SK-N-SH treated with all-trans-retinoic acid at 6 μM for 48 hours (cell line): ENCODE measurements at regions not wholly inside any gene's neighbourhood (a gene's known extent, or its start where the extent isn't known, plus 50 kb on each side); places are given as distances from the start of the nearest gene placed in this dataset.

Source experiments
- ATAC-seq: fragments of 200-7000 bp; cut with Tn5 transposase; 3 replicates; pipeline ENCODE4 v1.9.1; 2020; ENCODE audit warnings: mild to moderate bottlenecking, moderate library complexity
- ARNTL ChIP-seq: fragments of 450-650 bp; formaldehyde crosslinking; IDR thresholded peaks from 2 replicates; pipeline ENCODE4 v1.5.0; 2020; ENCODE audit warnings: low read depth, mild to moderate bottlenecking, moderate library complexity, borderline replicate concordance
- BACH2 ChIP-seq: fragments of 250-450 bp; sonication (Bioruptor Pico); IDR thresholded peaks from 2 replicates; pipeline ENCODE4 v1.9.0; 2021; ENCODE audit warnings: mild to moderate bottlenecking, borderline replicate concordance
- CREB5 ChIP-seq: fragments of 250-450 bp; sonication (Bioruptor Pico); IDR thresholded peaks from 2 replicates; pipeline ENCODE4 v1.5.1; 2020; ENCODE audit warnings: low read depth, mild to moderate bottlenecking, moderate library complexity
- CSDC2 ChIP-seq: fragments of 250-450 bp; sonication (Bioruptor Pico); IDR thresholded peaks from 2 replicates; pipeline ENCODE4 v1.5.0; 2020; ENCODE audit warnings: mild to moderate bottlenecking, moderate library complexity
- CSRNP3 ChIP-seq: fragments of 250-450 bp; sonication (Bioruptor Pico); IDR thresholded peaks from 2 replicates; pipeline ENCODE4 v1.5.1; 2021; ENCODE audit warnings: mild to moderate bottlenecking, moderate library complexity
- ESRRG ChIP-seq: fragments of 250-450 bp; sonication (Bioruptor Pico); IDR thresholded peaks from 2 replicates; pipeline ENCODE4 v1.6.1; 2021; ENCODE audit warnings: mild to moderate bottlenecking
- GLIS3 ChIP-seq: fragments of 250-450 bp; sonication (Bioruptor Pico); IDR thresholded peaks from 2 replicates; pipeline ENCODE4 v1.5.0; 2020; ENCODE audit warnings: mild to moderate bottlenecking, moderate library complexity
- ISL1 ChIP-seq: fragments of 250-450 bp; sonication (Bioruptor Pico); IDR thresholded peaks from 2 replicates; pipeline ENCODE4 v2.1.2; 2022; ENCODE audit warnings: mild to moderate bottlenecking, moderate library complexity
- OSR1 ChIP-seq: fragments of 250-450 bp; sonication (Bioruptor Pico); IDR thresholded peaks from 2 replicates; pipeline ENCODE4 v1.8.0; 2022; ENCODE audit warnings: moderate library complexity, mild to moderate bottlenecking, inconsistent platforms
- PPARA ChIP-seq: fragments of 250-450 bp; sonication (Bioruptor Pico); IDR thresholded peaks from 2 replicates; pipeline ENCODE4 v1.5.0; 2020; ENCODE audit warnings: mild to moderate bottlenecking, borderline replicate concordance
- RARB ChIP-seq: fragments of 250-450 bp; sonication (Bioruptor Pico); IDR thresholded peaks from 2 replicates; pipeline ENCODE4 v1.8.0; 2021; ENCODE audit warnings: mild to moderate bottlenecking, moderate library complexity
- TCF4 ChIP-seq: fragments of 250-450 bp; sonication (Bioruptor Pico); IDR thresholded peaks from 2 replicates; pipeline ENCODE4 v1.8.0; 2021; ENCODE audit warnings: mild to moderate bottlenecking, moderate library complexity, borderline replicate concordance
- ZC3H10 ChIP-seq: fragments of 250-450 bp; sonication (Bioruptor Pico); IDR thresholded peaks from 2 replicates; pipeline ENCODE4 v1.5.1; 2021; ENCODE audit warnings: mild to moderate bottlenecking, moderate library complexity
- ZFP3 ChIP-seq: fragments of 250-450 bp; sonication (Bioruptor Pico); IDR thresholded peaks from 2 replicates; pipeline ENCODE4 v1.5.0; 2020; ENCODE audit warnings: mild to moderate bottlenecking, moderate library complexity
- ZFP30 ChIP-seq: fragments of 450-650 bp; formaldehyde crosslinking; IDR thresholded peaks from 2 replicates; pipeline ENCODE4 v1.5.0; 2022; ENCODE audit warnings: mild to moderate bottlenecking, moderate library complexity
- ZNF565 ChIP-seq: fragments of 450-650 bp; formaldehyde crosslinking; conservative IDR thresholded peaks from 2 replicates; pipeline ENCODE4 v1.5.0; 2020; ENCODE audit warnings: low read depth, mild to moderate bottlenecking, moderate library complexity
- TF ChIP-seq, protein P1 (sequence below): fragments of 250-450 bp; sonication (Bioruptor Pico); IDR thresholded peaks from 2 replicates; pipeline ENCODE4 v1.5.0; 2020; ENCODE audit warnings: mild to moderate bottlenecking, moderate library complexity
- TF ChIP-seq, protein P2 (sequence below): fragments of 250-450 bp; sonication (Bioruptor Pico); IDR thresholded peaks from 2 replicates; pipeline ENCODE4 v1.8.0; 2020; ENCODE audit warnings: mild to moderate bottlenecking, moderate library complexity, borderline replicate concordance
- TF ChIP-seq, protein P3 (sequence below): fragments of 250-450 bp; sonication (Bioruptor Pico); IDR thresholded peaks from 2 replicates; pipeline ENCODE4 v1.8.0; 2021; ENCODE audit warnings: low read depth, mild to moderate bottlenecking, moderate library complexity, borderline replicate concordance

GRCh38 chr6:140388815-140389214 is 1014.4 kb upstream of the CITED2 start (continued):
- TF ChIP-seq, protein P1, sequence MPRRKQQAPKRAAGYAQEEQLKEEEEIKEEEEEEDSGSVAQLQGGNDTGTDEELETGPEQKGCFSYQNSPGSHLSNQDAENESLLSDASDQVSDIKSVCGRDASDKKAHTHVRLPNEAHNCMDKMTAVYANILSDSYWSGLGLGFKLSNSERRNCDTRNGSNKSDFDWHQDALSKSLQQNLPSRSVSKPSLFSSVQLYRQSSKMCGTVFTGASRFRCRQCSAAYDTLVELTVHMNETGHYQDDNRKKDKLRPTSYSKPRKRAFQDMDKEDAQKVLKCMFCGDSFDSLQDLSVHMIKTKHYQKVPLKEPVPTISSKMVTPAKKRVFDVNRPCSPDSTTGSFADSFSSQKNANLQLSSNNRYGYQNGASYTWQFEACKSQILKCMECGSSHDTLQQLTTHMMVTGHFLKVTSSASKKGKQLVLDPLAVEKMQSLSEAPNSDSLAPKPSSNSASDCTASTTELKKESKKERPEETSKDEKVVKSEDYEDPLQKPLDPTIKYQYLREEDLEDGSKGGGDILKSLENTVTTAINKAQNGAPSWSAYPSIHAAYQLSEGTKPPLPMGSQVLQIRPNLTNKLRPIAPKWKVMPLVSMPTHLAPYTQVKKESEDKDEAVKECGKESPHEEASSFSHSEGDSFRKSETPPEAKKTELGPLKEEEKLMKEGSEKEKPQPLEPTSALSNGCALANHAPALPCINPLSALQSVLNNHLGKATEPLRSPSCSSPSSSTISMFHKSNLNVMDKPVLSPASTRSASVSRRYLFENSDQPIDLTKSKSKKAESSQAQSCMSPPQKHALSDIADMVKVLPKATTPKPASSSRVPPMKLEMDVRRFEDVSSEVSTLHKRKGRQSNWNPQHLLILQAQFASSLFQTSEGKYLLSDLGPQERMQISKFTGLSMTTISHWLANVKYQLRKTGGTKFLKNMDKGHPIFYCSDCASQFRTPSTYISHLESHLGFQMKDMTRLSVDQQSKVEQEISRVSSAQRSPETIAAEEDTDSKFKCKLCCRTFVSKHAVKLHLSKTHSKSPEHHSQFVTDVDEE, result no peak
- TF ChIP-seq ISL1 (CRISPR knock-in tag), result no peak

DNA sequence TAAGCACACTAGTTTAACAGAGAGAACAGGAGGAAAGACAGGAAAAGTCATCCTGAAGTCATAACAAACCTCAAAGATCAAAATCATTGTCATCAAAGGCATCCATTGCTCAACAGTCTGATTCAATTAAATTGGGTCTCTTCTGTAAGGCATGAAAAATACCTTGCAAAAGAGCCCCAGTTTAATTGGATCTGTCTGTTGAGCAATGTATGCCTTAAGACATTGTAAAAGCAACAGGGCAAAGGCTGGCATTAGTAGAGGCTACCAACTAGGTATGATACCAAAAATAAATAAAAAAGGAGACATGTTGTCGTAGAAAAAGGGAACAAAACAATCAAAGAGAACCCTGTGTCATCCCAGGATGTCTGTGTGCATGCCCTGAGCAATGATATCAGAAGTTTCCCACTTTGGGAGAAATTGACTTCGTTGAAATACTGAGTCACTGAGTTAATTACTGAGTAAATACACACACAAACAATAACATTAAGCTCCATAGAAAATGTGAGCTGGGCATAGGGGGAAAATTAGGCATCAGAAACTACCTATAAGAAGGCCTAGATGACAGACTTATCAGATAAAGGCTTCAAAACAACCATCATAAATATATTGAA is 1013.8 kb upstream of the CITED2 start:
- TF ChIP-seq CSDC2 (CRISPR knock-in tag) (no peak), ZFP3 (no peak), RARB (CRISPR knock-in tag) (no peak), ZNF565 (no peak), ESRRG (no peak), BACH2 (no peak), ZFP30 (CRISPR knock-in tag) (no peak), ZC3H10 (no peak), ISL1 (CRISPR knock-in tag) (no peak), OSR1 (CRISPR knock-in tag) (no peak), CSRNP3 (CRISPR knock-in tag) (no peak), ARNTL (CRISPR knock-in tag) (no peak), TCF4 (CRISPR knock-in tag) (no peak), GLIS3 (no peak)
- TF ChIP-seq, protein P2, sequence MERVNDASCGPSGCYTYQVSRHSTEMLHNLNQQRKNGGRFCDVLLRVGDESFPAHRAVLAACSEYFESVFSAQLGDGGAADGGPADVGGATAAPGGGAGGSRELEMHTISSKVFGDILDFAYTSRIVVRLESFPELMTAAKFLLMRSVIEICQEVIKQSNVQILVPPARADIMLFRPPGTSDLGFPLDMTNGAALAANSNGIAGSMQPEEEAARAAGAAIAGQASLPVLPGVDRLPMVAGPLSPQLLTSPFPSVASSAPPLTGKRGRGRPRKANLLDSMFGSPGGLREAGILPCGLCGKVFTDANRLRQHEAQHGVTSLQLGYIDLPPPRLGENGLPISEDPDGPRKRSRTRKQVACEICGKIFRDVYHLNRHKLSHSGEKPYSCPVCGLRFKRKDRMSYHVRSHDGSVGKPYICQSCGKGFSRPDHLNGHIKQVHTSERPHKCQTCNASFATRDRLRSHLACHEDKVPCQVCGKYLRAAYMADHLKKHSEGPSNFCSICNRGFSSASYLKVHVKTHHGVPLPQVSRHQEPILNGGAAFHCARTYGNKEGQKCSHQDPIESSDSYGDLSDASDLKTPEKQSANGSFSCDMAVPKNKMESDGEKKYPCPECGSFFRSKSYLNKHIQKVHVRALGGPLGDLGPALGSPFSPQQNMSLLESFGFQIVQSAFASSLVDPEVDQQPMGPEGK (CRISPR knock-in tag), result no peak
- TF ChIP-seq, protein P1, result no peak
- TF ChIP-seq, protein P3, sequence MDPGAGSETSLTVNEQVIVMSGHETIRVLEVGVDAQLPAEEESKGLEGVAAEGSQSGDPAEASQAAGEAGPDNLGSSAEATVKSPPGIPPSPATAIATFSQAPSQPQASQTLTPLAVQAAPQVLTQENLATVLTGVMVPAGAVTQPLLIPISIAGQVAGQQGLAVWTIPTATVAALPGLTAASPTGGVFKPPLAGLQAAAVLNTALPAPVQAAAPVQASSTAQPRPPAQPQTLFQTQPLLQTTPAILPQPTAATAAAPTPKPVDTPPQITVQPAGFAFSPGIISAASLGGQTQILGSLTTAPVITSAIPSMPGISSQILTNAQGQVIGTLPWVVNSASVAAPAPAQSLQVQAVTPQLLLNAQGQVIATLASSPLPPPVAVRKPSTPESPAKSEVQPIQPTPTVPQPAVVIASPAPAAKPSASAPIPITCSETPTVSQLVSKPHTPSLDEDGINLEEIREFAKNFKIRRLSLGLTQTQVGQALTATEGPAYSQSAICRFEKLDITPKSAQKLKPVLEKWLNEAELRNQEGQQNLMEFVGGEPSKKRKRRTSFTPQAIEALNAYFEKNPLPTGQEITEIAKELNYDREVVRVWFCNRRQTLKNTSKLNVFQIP (CRISPR knock-in tag), result no peak
- ATAC-seq, result no peak

DNA sequence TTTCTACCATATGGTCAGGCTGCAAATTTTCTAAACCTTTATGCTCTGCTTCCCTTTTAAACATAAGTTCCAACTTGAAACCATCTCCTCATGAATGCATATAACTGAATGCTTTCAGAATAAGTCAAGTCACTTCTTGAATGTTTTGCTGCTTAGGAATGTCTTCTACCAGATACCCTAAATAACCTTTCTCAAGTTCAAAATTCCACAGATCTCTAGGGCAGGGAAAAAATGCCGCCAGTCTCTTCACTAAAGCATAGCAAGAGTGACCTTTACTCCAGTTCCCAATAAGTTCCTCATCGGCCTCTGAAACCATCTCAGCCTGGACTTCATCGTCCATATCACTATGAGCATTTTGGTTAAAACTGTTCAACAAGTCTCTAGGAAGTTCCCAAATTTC is 1011.2 kb upstream of the CITED2 start:
- TF ChIP-seq ISL1 (CRISPR knock-in tag), result no peak
- TF ChIP-seq CSDC2 (CRISPR knock-in tag), result no peak
- no peak for TF ChIP-seq ZFP30 (CRISPR knock-in tag)
- ATAC-seq, result no peak

DNA sequence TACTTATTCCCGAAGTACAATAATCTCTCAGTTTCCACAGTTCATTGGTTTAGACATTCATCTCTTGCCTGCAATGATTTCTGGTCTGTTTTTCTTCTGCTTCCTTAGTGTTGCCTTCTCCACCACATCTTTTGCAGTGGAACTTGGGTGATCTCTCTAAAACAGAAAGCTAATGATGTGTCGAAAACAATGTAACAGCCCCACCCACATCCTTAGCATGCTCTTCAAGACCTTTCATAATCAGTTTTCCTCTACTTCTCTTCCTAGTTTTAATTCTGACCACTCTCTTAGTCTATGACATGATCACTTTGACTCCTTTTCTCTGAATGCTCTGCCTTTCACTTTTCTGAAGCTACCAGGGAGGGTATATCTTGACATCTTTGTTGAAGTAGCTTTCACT is 1007.9 kb upstream of the CITED2 start:
- no peak for ATAC-seq
- no peak for TF ChIP-seq ZNF565
- TF ChIP-seq TCF4 (CRISPR knock-in tag), result no peak
- no peak for TF ChIP-seq PPARA (CRISPR knock-in tag)
- TF ChIP-seq CREB5, result no peak
- TF ChIP-seq ESRRG, result no peak
- TF ChIP-seq, protein P1, result no peak
- TF ChIP-seq, protein P3 (CRISPR knock-in tag), result no peak
